Motor neuron (in vitro differentiated cells): ENCODE measurements at regions not wholly inside any gene's neighbourhood (a gene's known extent, or its start where the extent isn't known, plus 50 kb on each side); places are given as distances from the start of the nearest gene placed in this dataset.

ENCODE experiments used
- ATAC-seq, 8 experiments: fragments of 200-7000 bp; cut with Tn5 transposase; replicated peaks in 6 of 8; 2 replicates each; pipeline ENCODE4 v1.8.0; 2021; ENCODE audit warnings: mild to moderate bottlenecking in 8 of 8, moderate library complexity in 8 of 8
- H3K27ac ChIP-seq, 2 donors: fragments of 250-450 bp; sonication (Bioruptor Pico); 2 replicates each; pipeline ENCODE4 v1.9.0; 2021; ENCODE audit warnings: antibody characterized with exemption in 2 of 2, mild to moderate bottlenecking in 2 of 2, moderate library complexity in 1 of 2
- H3K4me1 ChIP-seq, 2 donors: fragments of 250-450 bp; sonication (Bioruptor Pico); replicated peaks in 1 of 2; 2 replicates each; pipeline ENCODE4 v1.6.1; 2021; ENCODE audit warnings: antibody characterized with exemption in 2 of 2, mild to moderate bottlenecking in 2 of 2, moderate library complexity in 1 of 2
- H3K4me3 ChIP-seq, 5 donors: fragments of 250-450 bp; sonication (Bioruptor Pico); 2 replicates each; pipeline ENCODE4 v1.9.0; 2021; ENCODE audit warnings: antibody characterized with exemption in 5 of 5, mild to moderate bottlenecking in 5 of 5, moderate library complexity in 4 of 5
- whole genome bisulfite sequencing, 10 experiments: fragments of 450-650 bp; shearing (Covaris generic); methylation state at CpG; one replicate each; pipeline ENCODE4 v1.0.0; 2022; 5-methylcytosine and 5-hydroxymethylcytosine counted together
- in situ Hi-C, 9 experiments: fragments of 400-800 bp; cut with MboI; loops; one replicate each; pipeline ENCODE4 v1.15.0; 2021; ENCODE audit warnings: low sequenced_read_pairs in 9 of 9, low pct_unique_long_range_greater_than_20kb in 2 of 9; ENCODE audit not compliant: unreplicated experiment in 9 of 9

DNA sequence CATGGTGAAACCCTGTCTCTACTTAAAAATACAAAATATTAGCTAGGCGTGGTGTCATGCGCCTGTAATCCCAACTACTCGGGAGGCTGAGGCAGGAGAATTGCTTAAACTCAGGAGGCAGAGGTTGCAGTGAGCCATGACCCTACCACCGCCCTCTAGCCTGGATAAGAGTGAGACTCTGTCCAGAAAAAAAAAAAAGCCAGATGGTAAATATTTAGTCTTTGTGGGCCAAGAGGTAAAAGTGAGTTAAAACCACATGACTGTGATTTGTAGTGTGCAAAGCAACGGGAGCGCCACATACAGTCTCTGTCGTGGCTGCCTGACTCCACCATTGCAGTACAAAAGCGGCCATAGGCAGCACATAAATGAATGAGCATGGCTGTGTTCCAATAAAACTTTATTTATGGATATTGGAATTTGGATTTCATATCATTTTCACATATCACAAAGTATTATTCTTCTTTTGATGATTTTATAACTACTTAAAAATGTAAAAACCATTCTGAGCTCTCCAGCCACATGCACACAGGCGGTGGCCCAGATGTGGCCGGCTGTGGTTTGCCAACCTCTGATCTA is 51.8 kb upstream of the CASZ1 start:
- Histone ChIP-seq H3K4me1 (peaks cover 0 to 8% of the 10 kb centered on the region in 2 donors), H3K4me3 (no peak overlapping the region), H3K27ac (no peak overlapping the region)
- in situ Hi-C loops, result no loop called here
- no peak for ATAC-seq
- 52 to 100% (median 81%) methylated on average over 1 to 10 of the region's 10 CpGs; no CpG with 5 or more reads in 2 of the 10 experiments for WGBS, 10 experiments

DNA sequence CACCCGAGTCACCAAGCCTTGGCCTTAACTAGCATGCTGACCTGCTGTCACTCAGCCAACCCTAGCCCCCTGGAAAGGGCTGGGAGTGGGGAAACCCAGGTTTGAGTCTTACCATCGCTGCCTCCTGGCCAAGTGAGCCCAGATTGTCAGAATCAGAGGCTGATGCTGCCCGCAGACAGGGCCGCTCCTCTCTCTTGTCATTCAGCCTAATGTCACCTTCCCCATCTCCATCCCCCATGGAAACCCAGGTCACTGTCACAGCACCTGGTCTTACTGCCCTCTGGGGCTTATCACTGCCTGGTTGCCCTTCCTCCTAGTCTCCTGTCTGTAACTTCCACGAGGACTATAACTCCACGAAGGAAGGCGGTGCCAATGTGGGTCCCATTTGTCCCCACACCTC is 53.6 kb upstream of the CASZ1 start:
- H3K4me3 ChIP-seq, result no peak overlapping the region
- peak in 1 of 8 experiments; percentile 8 for ATAC-seq
- in situ Hi-C loops, result loop anchor here in 3 of 9 experiments (25.0 kb wide), 1 partner anchor 338 kb away; no protein-coding TSS in a partner anchor
- 33 to 89% (median 75%) methylated on average over 1 to 5 of the region's 7 CpGs; no CpG with 5 or more reads in 2 of the 10 experiments for WGBS, 10 experiments
- H3K27ac ChIP-seq, result no peak overlapping the region
- peaks cover 0 to 8% of the 10 kb centered on the region in 2 donors for H3K4me1 ChIP-seq

GRCh38 chr1:10851024-10852013 is 54.9 kb upstream of the CASZ1 start:
- Histone ChIP-seq H3K27ac (no peak overlapping the region), H3K4me3 (no peak overlapping the region), H3K4me1 (peaks cover 0 to 8% of the 10 kb centered on the region in 2 donors)
- WGBS, 10 experiments, result 43 to 82% (median 71%) methylated on average over 4 to 24 of the region's 30 CpGs; no CpG with 5 or more reads in 2 of the 10 experiments
- in situ Hi-C loops, result loop anchor here in 3 of 9 experiments (25.0 kb wide), 1 partner anchor 339 kb away; no protein-coding TSS in a partner anchor
- ATAC-seq, result peak in 1 of 8 experiments; percentile 48

- no peak overlapping the region for H3K4me3 ChIP-seq
- no peak for ATAC-seq
- no peak overlapping the region for H3K27ac ChIP-seq
- in situ Hi-C loops, result loop anchor here in 3 of 9 experiments (25.0 kb wide), 1 partner anchor 340 kb away; no protein-coding TSS in a partner anchor
- peaks cover 6 to 8% of the 10 kb centered on the region in 2 donors for H3K4me1 ChIP-seq
- 60 to 100% (median 82%) methylated on average over 1 to 8 of the region's 8 CpGs; no CpG with 5 or more reads in 2 of the 10 experiments for WGBS, 10 experiments
These were observed 55.6 kb upstream of the CASZ1 start for GRCh38 chr1:10852018-10852417.

- ATAC-seq, result no peak
- H3K4me3 ChIP-seq, result no peak overlapping the region
- H3K27ac ChIP-seq, result no peak overlapping the region
- 47 to 73% (median 68%) methylated on average over 1 to 6 of the region's 6 CpGs; no CpG with 5 or more reads in 3 of the 10 experiments for WGBS, 10 experiments
- in situ Hi-C loops, result loop anchor here in 3 of 9 experiments (25.0 kb wide), 1 partner anchor 340 kb away; no protein-coding TSS in a partner anchor
- peaks cover 8% of the 10 kb centered on the region in 2 donors for H3K4me1 ChIP-seq
These were observed 56.0 kb upstream of the CASZ1 start for GRCh38 chr1:10852486-10852885.

GRCh38 chr1:10852998-10853520 is 56.6 kb upstream of the CASZ1 start:
- 0 to 90% (median 74%) methylated on average over 1 to 6 of the region's 6 CpGs; no CpG with 5 or more reads in 3 of the 10 experiments for WGBS, 10 experiments
- no peak overlapping the region for H3K27ac ChIP-seq
- in situ Hi-C loops, result loop anchor here in 3 of 9 experiments (25.0 kb wide), 1 partner anchor 341 kb away; no protein-coding TSS in a partner anchor
- ATAC-seq, result no peak
- H3K4me3 ChIP-seq, result no peak overlapping the region
- H3K4me1 ChIP-seq, result peaks cover 8 to 11% of the 10 kb centered on the region in 2 donors

DNA sequence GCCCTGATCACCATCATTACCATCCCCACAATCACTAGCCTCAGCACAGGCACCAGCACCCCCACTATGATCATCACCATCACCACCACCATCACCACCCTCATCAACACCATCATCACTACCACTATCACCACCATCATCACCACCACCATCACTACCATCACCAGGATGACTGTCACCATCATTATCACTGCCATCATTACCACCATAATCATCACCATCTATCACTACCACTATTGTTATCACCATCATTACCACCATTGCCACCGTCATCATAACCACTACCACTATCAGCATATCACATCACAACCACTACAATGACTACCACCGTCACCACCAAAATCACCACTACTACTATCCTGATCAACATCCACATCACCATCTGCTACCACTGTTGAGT is 57.3 kb upstream of the CASZ1 start:
- Histone ChIP-seq H3K4me3 (no peak overlapping the region), H3K4me1 (peaks cover 8 to 11% of the 10 kb centered on the region in 2 donors), H3K27ac (no peak overlapping the region)
- 50 to 100% (median 100%) methylated on average over 1 to 2 of the region's 2 CpGs; no CpG with 5 or more reads in 2 of the 10 experiments for WGBS, 10 experiments
- in situ Hi-C loops, result loop anchor here in 3 of 9 experiments (25.0 kb wide), 1 partner anchor 341 kb away; no protein-coding TSS in a partner anchor
- ATAC-seq, result no peak

GRCh38 chr1:10854856-10855459 is 58.5 kb upstream of the CASZ1 start:
- Histone ChIP-seq H3K27ac (no peak overlapping the region), H3K4me1 (peaks cover 11 to 12% of the 10 kb centered on the region in 2 donors), H3K4me3 (no peak overlapping the region)
- WGBS, 10 experiments, result 51 to 100% (median 76%) methylated on average over 1 to 9 of the region's 10 CpGs; no CpG with 5 or more reads in 1 of the 10 experiments
- in situ Hi-C loops, result loop anchor here in 3 of 9 experiments (25.0 kb wide), 1 partner anchor 343 kb away; no protein-coding TSS in a partner anchor
- no peak for ATAC-seq

- WGBS, 10 experiments, result 100% methylated on average over 1 of the region's 16 CpGs; no CpG with 5 or more reads in 9 of the 10 experiments
- ATAC-seq, result peak in 1 of 8 experiments; percentile 9
- Histone ChIP-seq H3K4me1 (peaks cover 21 to 22% of the 10 kb centered on the region in 2 donors), H3K27ac (no peak overlapping the region), H3K4me3 (no peak overlapping the region)
- in situ Hi-C loops, result loop anchor here in 3 of 9 experiments (25.0 kb wide), 1 partner anchor 344 kb away; no protein-coding TSS in a partner anchor
These were observed 59.8 kb upstream of the CASZ1 start for GRCh38 chr1:10856176-10856683.

- no peak overlapping the region for H3K27ac ChIP-seq
- in situ Hi-C loops, result loop anchor here in 3 of 9 experiments (25.0 kb wide), 1 partner anchor 345 kb away; no protein-coding TSS in a partner anchor
- peak in 4 of 8 experiments; percentile 10 to 31 (median 20) for ATAC-seq
- WGBS, 10 experiments, result 40 to 100% (median 65%) methylated on average over 1 to 19 of the region's 27 CpGs; no CpG with 5 or more reads in 1 of the 10 experiments
- peaks cover 24 to 29% of the 10 kb centered on the region in 2 donors for H3K4me1 ChIP-seq
- no peak overlapping the region for H3K4me3 ChIP-seq
These were observed 60.6 kb upstream of the CASZ1 start for GRCh38 chr1:10856863-10857598.

GRCh38 chr1:10857687-10858086 is 61.2 kb upstream of the CASZ1 start:
- ATAC-seq, result peak in 1 of 8 experiments; percentile 8
- WGBS, 10 experiments, result 20 to 100% (median 69%) methylated on average over 1 to 3 of the region's 11 CpGs; no CpG with 5 or more reads in 4 of the 10 experiments
- Histone ChIP-seq H3K4me1 (peaks cover 31 to 36% of the 10 kb centered on the region in 2 donors), H3K27ac (no peak overlapping the region), H3K4me3 (no peak overlapping the region)
- in situ Hi-C loops, result loop anchor here in 3 of 9 experiments (25.0 kb wide), 1 partner anchor 345 kb away; no protein-coding TSS in a partner anchor
